GM19372 (cell line): ENCODE measurements at regions not wholly inside any gene's neighbourhood (a gene's known extent, or its start where the extent isn't known, plus 50 kb on each side); places are given as distances from the start of the nearest gene placed in this dataset.

ENCODE experiments used
- ATAC-seq: cut with Tn5 transposase; IDR thresholded peaks from one replicate; pipeline ENCODE4 v1.9.1; 2021; ENCODE audit warnings: mild to moderate bottlenecking, low read depth, moderate library complexity; ENCODE audit not compliant: unreplicated experiment

- ATAC-seq: peak; percentile 99
These were observed 100.7 kb downstream of the ASB7 start for GRCh38 chr15:100703032-100703578.

- no peak for ATAC-seq
These were observed 101.3 kb downstream of the ASB7 start for GRCh38 chr15:100703671-100704070.

- no peak for ATAC-seq
These were observed 102.1 kb downstream of the ASB7 start for GRCh38 chr15:100704281-100705055.

- no peak for ATAC-seq
These were observed 102.7 kb downstream of the ASB7 start for GRCh38 chr15:100705065-100705464.

GRCh38 chr15:100705841-100706240 lies 103.5 kb downstream of the ASB7 start:
- ATAC-seq: no peak

- no peak for ATAC-seq
These were observed 104.8 kb downstream of the ASB7 start for GRCh38 chr15:100707229-100707628.

GRCh38 chr15:100708916-100709315 lies 106.5 kb downstream of the ASB7 start:
- ATAC-seq: no peak

- ATAC-seq: no peak
These were observed 107.8 kb downstream of the ASB7 start for GRCh38 chr15:100710222-100710621.

- ATAC-seq: no peak
These were observed 108.5 kb downstream of the ASB7 start for GRCh38 chr15:100710744-100711515.

- no peak for ATAC-seq
These were observed 109.2 kb downstream of the ASB7 start for GRCh38 chr15:100711516-100712021.

GRCh38 chr15:100712226-100712625 lies 109.8 kb downstream of the ASB7 start:
- no peak for ATAC-seq

- no peak for ATAC-seq
These were observed 110.9 kb downstream of the ASB7 start for GRCh38 chr15:100713163-100713867.

- ATAC-seq: no peak
These were observed 111.8 kb downstream of the ASB7 start for GRCh38 chr15:100714034-100714748.

GRCh38 chr15:100714749-100715342 lies 112.5 kb downstream of the ASB7 start:
- no peak for ATAC-seq

- no peak for ATAC-seq
These were observed 113.4 kb downstream of the ASB7 start for GRCh38 chr15:100715571-100716455.

- ATAC-seq: no peak
These were observed 114.2 kb downstream of the ASB7 start for GRCh38 chr15:100716456-100717085.

GRCh38 chr15:100717596-100717995 lies 115.2 kb downstream of the ASB7 start:
- no peak for ATAC-seq
